ENCODE measurements at regions not wholly inside any gene's neighbourhood (a gene's known extent, or its start where the extent isn't known, plus 50 kb on each side); places are given as distances from the start of the nearest gene placed in this dataset.

DNA sequence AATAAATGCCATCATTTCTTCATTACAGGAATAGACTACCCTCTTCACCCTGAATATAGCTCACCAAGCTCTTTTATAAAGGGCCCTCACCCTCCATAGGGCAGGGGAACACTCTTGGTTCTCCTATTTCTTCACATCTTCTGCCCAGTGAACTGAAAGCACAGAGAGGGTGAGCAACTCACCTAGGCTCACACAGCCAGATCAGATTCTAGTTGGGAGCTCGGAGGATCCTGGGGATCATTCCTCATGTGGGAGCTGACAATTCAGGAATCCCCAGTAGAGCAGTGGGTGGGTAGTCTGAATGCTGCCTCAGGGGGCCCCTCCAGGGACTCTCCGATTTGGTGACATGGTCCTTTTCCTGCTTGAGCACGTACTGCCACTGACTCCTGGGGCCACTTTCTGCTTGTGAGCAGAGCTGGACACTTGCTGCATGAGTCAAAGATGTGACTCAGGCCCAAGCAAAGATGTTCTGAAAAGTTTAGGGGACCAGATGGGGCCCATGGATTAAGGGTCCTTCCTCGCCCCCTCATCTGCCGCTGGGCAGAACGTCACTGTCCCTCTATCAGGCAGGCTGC lies 63.7 kb upstream of the WNT4 start:
- Histone ChIP-seq H3K4ac (ENCODE audit: low read length) (no peak overlapping the region), H2AK5ac (ENCODE audit: low read depth, low read length) (no peak overlapping the region), H3K4me1 (ENCODE audit: control insufficient read depth in 2 of 2, insufficient read depth in 1 of 2, low read depth in 1 of 2, low read length in 2 of 2) (peaks cover 14 to 25% of the 10 kb centered on the region in 2 donors), H3K79me1 (ENCODE audit: low read depth, low read length) (no peaks in the 10 kb centered on the region), H4K8ac (ENCODE audit: low read depth, low read length) (no peak overlapping the region), H3K9me3 (replicated peaks in 1 of 2; ENCODE audit: control insufficient read depth in 2 of 2, insufficient read depth in 1 of 2, low read depth in 1 of 2, low read length in 2 of 2) (no peaks in the 10 kb centered on the region), H3K23ac (ENCODE audit: low read depth, low read length, poor library complexity) (no peak overlapping the region), H3K14ac (ENCODE audit: low read length) (no peak overlapping the region), H4K91ac (ENCODE audit: low read depth, low read length, poor library complexity) (no peak overlapping the region), H2BK120ac (ENCODE audit: low read depth, low read length) (no peak overlapping the region), H3K27me3 (ENCODE audit: control insufficient read depth in 3 of 3, insufficient read depth in 3 of 3, low read depth in 1 of 3, low read length in 3 of 3) (peaks cover 21 to 87% (median 76%) of the 10 kb centered on the region in 3 experiments), H3K9ac (ENCODE audit: low read depth, low read length, poor library complexity) (no peak overlapping the region), H2BK12ac (ENCODE audit: low read length) (no peak overlapping the region), H3K4me3 (ENCODE audit: low read length in 2 of 2) (no peak overlapping the region), H3K4me2 (ENCODE audit: insufficient read depth, low read length, poor library complexity, severe bottlenecking) (no peak overlapping the region), H2BK5ac (ENCODE audit: low read length) (no peak overlapping the region), H3K36me3 (replicated peaks in 1 of 2; ENCODE audit: control insufficient read depth in 2 of 2, insufficient read depth in 2 of 2, low read length in 2 of 2) (no peaks in the 10 kb centered on the region), H3K27ac (replicated peaks; ENCODE audit: low read length) (no peak overlapping the region), H3K18ac (ENCODE audit: low read length) (no peak overlapping the region), H2BK15ac (ENCODE audit: low read length) (no peak overlapping the region), H2AFZ (ENCODE audit: low read length) (no peak overlapping the region)
- DNase-seq (ENCODE audit: low spot score), result no peak
- no CpG with 5 or more reads among the region's 6 CpGs for WGBS, 2 donors (ENCODE audit: extremely low coverage in 2 of 2, insufficient read length in 2 of 2, insufficient replicate concordance in 1 of 2)

- H2BK5ac ChIP-seq (ENCODE audit: low read length), result no peak overlapping the region
- no peak overlapping the region for H4K8ac ChIP-seq (ENCODE audit: low read depth, low read length)
- H4K91ac ChIP-seq (ENCODE audit: low read depth, low read length, poor library complexity), result no peak overlapping the region
- H3K36me3 ChIP-seq (replicated peaks in 1 of 2; ENCODE audit: control insufficient read depth in 2 of 2, insufficient read depth in 2 of 2, low read length in 2 of 2), result no peaks in the 10 kb centered on the region
- H3K14ac ChIP-seq (ENCODE audit: low read length), result no peak overlapping the region
- H2BK12ac ChIP-seq (ENCODE audit: low read length), result no peak overlapping the region
- H3K4me1 ChIP-seq (ENCODE audit: control insufficient read depth in 2 of 2, insufficient read depth in 1 of 2, low read depth in 1 of 2, low read length in 2 of 2), result peaks cover 14 to 25% of the 10 kb centered on the region in 2 donors
- no peak overlapping the region for H3K23ac ChIP-seq (ENCODE audit: low read depth, low read length, poor library complexity)
- no peak overlapping the region for H2AFZ ChIP-seq (ENCODE audit: low read length)
- H3K9me3 ChIP-seq (replicated peaks in 1 of 2; ENCODE audit: control insufficient read depth in 2 of 2, insufficient read depth in 1 of 2, low read depth in 1 of 2, low read length in 2 of 2), result no peaks in the 10 kb centered on the region
- H3K18ac ChIP-seq (ENCODE audit: low read length), result peak overlapping the region; percentile 68
- H3K4me3 ChIP-seq (ENCODE audit: low read length in 2 of 2), result no peak overlapping the region
- H3K79me1 ChIP-seq (ENCODE audit: low read depth, low read length), result no peaks in the 10 kb centered on the region
- H3K9ac ChIP-seq (ENCODE audit: low read depth, low read length, poor library complexity), result no peak overlapping the region
- H2BK15ac ChIP-seq (ENCODE audit: low read length), result no peak overlapping the region
- H3K4me2 ChIP-seq (ENCODE audit: insufficient read depth, low read length, poor library complexity, severe bottlenecking), result no peak overlapping the region
- no peak overlapping the region for H3K4ac ChIP-seq (ENCODE audit: low read length)
- H2AK5ac ChIP-seq (ENCODE audit: low read depth, low read length), result no peak overlapping the region
- no peak overlapping the region for H3K27ac ChIP-seq (replicated peaks; ENCODE audit: low read length)
- no peak overlapping the region for H2BK120ac ChIP-seq (ENCODE audit: low read depth, low read length)
- peaks cover 27 to 91% (median 86%) of the 10 kb centered on the region in 3 experiments for H3K27me3 ChIP-seq (ENCODE audit: control insufficient read depth in 3 of 3, insufficient read depth in 3 of 3, low read depth in 1 of 3, low read length in 3 of 3)
- no CpG with 5 or more reads among the region's 23 CpGs for WGBS, 2 donors (ENCODE audit: extremely low coverage in 2 of 2, insufficient read length in 2 of 2, insufficient replicate concordance in 1 of 2)
- DNase-seq (ENCODE audit: low spot score), result no peak
Observed at GRCh38 chr1:22207511-22208267, 64.8 kb upstream of the WNT4 start.

GRCh38 chr1:22208268-22208972 lies 65.5 kb upstream of the WNT4 start:
- H3K4me1 ChIP-seq (ENCODE audit: control insufficient read depth in 2 of 2, insufficient read depth in 1 of 2, low read depth in 1 of 2, low read length in 2 of 2), result peaks cover 16 to 25% of the 10 kb centered on the region in 2 donors
- WGBS, 2 donors (ENCODE audit: extremely low coverage in 2 of 2, insufficient read length in 2 of 2, insufficient replicate concordance in 1 of 2), result no CpG with 5 or more reads among the region's 21 CpGs

GRCh38 chr1:22208973-22209378 lies 66.1 kb upstream of the WNT4 start:
- Histone ChIP-seq H4K8ac (ENCODE audit: low read depth, low read length) (no peak overlapping the region), H3K14ac (ENCODE audit: low read length) (no peak overlapping the region), H3K9me3 (replicated peaks in 1 of 2; ENCODE audit: control insufficient read depth in 2 of 2, insufficient read depth in 1 of 2, low read depth in 1 of 2, low read length in 2 of 2) (no peaks in the 10 kb centered on the region), H3K18ac (ENCODE audit: low read length) (peak overlapping the region; percentile 70), H3K23ac (ENCODE audit: low read depth, low read length, poor library complexity) (no peak overlapping the region), H3K27ac (replicated peaks; ENCODE audit: low read length) (no peak overlapping the region), H3K4ac (ENCODE audit: low read length) (no peak overlapping the region), H3K9ac (ENCODE audit: low read depth, low read length, poor library complexity) (no peak overlapping the region), H3K27me3 (ENCODE audit: control insufficient read depth in 3 of 3, insufficient read depth in 3 of 3, low read depth in 1 of 3, low read length in 3 of 3) (peaks cover 28 to 86% (median 84%) of the 10 kb centered on the region in 3 experiments), H2BK15ac (ENCODE audit: low read length) (no peak overlapping the region), H2AFZ (ENCODE audit: low read length) (no peak overlapping the region), H2BK120ac (ENCODE audit: low read depth, low read length) (no peak overlapping the region), H3K4me1 (ENCODE audit: control insufficient read depth in 2 of 2, insufficient read depth in 1 of 2, low read depth in 1 of 2, low read length in 2 of 2) (peaks cover 16 to 25% of the 10 kb centered on the region in 2 donors), H4K91ac (ENCODE audit: low read depth, low read length, poor library complexity) (no peak overlapping the region), H2BK12ac (ENCODE audit: low read length) (no peak overlapping the region), H2BK5ac (ENCODE audit: low read length) (no peak overlapping the region), H3K79me1 (ENCODE audit: low read depth, low read length) (no peaks in the 10 kb centered on the region), H3K4me2 (ENCODE audit: insufficient read depth, low read length, poor library complexity, severe bottlenecking) (peak overlapping the region; percentile 41), H3K36me3 (replicated peaks in 1 of 2; ENCODE audit: control insufficient read depth in 2 of 2, insufficient read depth in 2 of 2, low read length in 2 of 2) (no peaks in the 10 kb centered on the region), H3K4me3 (ENCODE audit: low read length in 2 of 2) (no peak overlapping the region), H2AK5ac (ENCODE audit: low read depth, low read length) (no peak overlapping the region)
- no peak for DNase-seq (ENCODE audit: low spot score)
- WGBS, 2 donors (ENCODE audit: extremely low coverage in 2 of 2, insufficient read length in 2 of 2, insufficient replicate concordance in 1 of 2), result no CpG with 5 or more reads among the region's 16 CpGs

More at GRCh38 chr1:22208268-22208972, 65.5 kb upstream of the WNT4 start:
- no peaks in the 10 kb centered on the region for H3K36me3 ChIP-seq (replicated peaks in 1 of 2; ENCODE audit: control insufficient read depth in 2 of 2, insufficient read depth in 2 of 2, low read length in 2 of 2)
- peaks cover 30 to 90% (median 86%) of the 10 kb centered on the region in 3 experiments for H3K27me3 ChIP-seq (ENCODE audit: control insufficient read depth in 3 of 3, insufficient read depth in 3 of 3, low read depth in 1 of 3, low read length in 3 of 3)
- no peak overlapping the region for H3K4me3 ChIP-seq (ENCODE audit: low read length in 2 of 2)
- no peak overlapping the region for H3K27ac ChIP-seq (replicated peaks; ENCODE audit: low read length)
- H3K9ac ChIP-seq (ENCODE audit: low read depth, low read length, poor library complexity), result no peak overlapping the region
- H3K14ac ChIP-seq (ENCODE audit: low read length), result no peak overlapping the region
- H3K4ac ChIP-seq (ENCODE audit: low read length), result no peak overlapping the region
- no peak overlapping the region for H3K23ac ChIP-seq (ENCODE audit: low read depth, low read length, poor library complexity)
- H2BK120ac ChIP-seq (ENCODE audit: low read depth, low read length), result no peak overlapping the region
- H3K4me2 ChIP-seq (ENCODE audit: insufficient read depth, low read length, poor library complexity, severe bottlenecking), result no peak overlapping the region
- H3K79me1 ChIP-seq (ENCODE audit: low read depth, low read length), result no peaks in the 10 kb centered on the region
- H4K91ac ChIP-seq (ENCODE audit: low read depth, low read length, poor library complexity), result no peak overlapping the region
- H2BK15ac ChIP-seq (ENCODE audit: low read length), result no peak overlapping the region
- peak; percentile 94 for DNase-seq (ENCODE audit: low spot score)
- no peak overlapping the region for H4K8ac ChIP-seq (ENCODE audit: low read depth, low read length)
- peak overlapping the region; percentile 13 for H3K18ac ChIP-seq (ENCODE audit: low read length)
- H2AFZ ChIP-seq (ENCODE audit: low read length), result no peak overlapping the region
- H2BK5ac ChIP-seq (ENCODE audit: low read length), result no peak overlapping the region
- H2BK12ac ChIP-seq (ENCODE audit: low read length), result no peak overlapping the region
- H2AK5ac ChIP-seq (ENCODE audit: low read depth, low read length), result no peak overlapping the region
- no peaks in the 10 kb centered on the region for H3K9me3 ChIP-seq (replicated peaks in 1 of 2; ENCODE audit: control insufficient read depth in 2 of 2, insufficient read depth in 1 of 2, low read depth in 1 of 2, low read length in 2 of 2)
